ENCODE measurements at regions not wholly inside any gene's neighbourhood (a gene's known extent, or its start where the extent isn't known, plus 50 kb on each side); places are given as distances from the start of the nearest gene placed in this dataset.

- DNase-seq: no peak
These were observed 137.2 kb upstream of the PCBD1 start for GRCh38 chr10:71025535-71025934.

- no peak for DNase-seq
These were observed 139.7 kb upstream of the PCBD1 start for GRCh38 chr10:71028066-71028465.

- no peak for DNase-seq
These were observed 141.1 kb upstream of the PCBD1 start for GRCh38 chr10:71029411-71029892.

- no peak for DNase-seq
These were observed 141.5 kb upstream of the PCBD1 start for GRCh38 chr10:71029907-71030306.

GRCh38 chr10:71031026-71031425 is 142.7 kb upstream of the PCBD1 start:
- no peak for DNase-seq

GRCh38 chr10:71031603-71032002 is 143.2 kb upstream of the PCBD1 start:
- DNase-seq: no peak

GRCh38 chr10:71032887-71033286 is 144.5 kb upstream of the PCBD1 start:
- DNase-seq: no peak

- no peak for DNase-seq
These were observed 145.1 kb upstream of the PCBD1 start for GRCh38 chr10:71033396-71033980.

GRCh38 chr10:71035511-71036296 is 147.3 kb upstream of the PCBD1 start:
- DNase-seq: no peak

- DNase-seq: no peak
These were observed 148.1 kb upstream of the PCBD1 start for GRCh38 chr10:71036297-71036966.

GRCh38 chr10:71038091-71038633 is 149.8 kb upstream of the PCBD1 start:
- DNase-seq: no peak

- no peak for DNase-seq
These were observed 150.6 kb upstream of the PCBD1 start for GRCh38 chr10:71038921-71039320.

- DNase-seq: no peak
These were observed 151.2 kb upstream of the PCBD1 start for GRCh38 chr10:71039551-71039950.

GRCh38 chr10:71040343-71040742 is 152.0 kb upstream of the PCBD1 start:
- no peak for DNase-seq

GRCh38 chr10:71040846-71041605 is 152.7 kb upstream of the PCBD1 start:
- no peak for DNase-seq

GRCh38 chr10:71042216-71042615 is 153.9 kb upstream of the PCBD1 start:
- no peak for DNase-seq

- no peak for DNase-seq
These were observed 154.3 kb upstream of the PCBD1 start for GRCh38 chr10:71042699-71043098.

GRCh38 chr10:71043858-71044257 is 155.5 kb upstream of the PCBD1 start:
- no peak for DNase-seq

GRCh38 chr10:71044720-71045119 is 156.4 kb upstream of the PCBD1 start:
- DNase-seq: no peak

GRCh38 chr10:71045204-71045809 is 156.9 kb upstream of the PCBD1 start:
- no peak for DNase-seq

- no peak for DNase-seq
These were observed 157.6 kb upstream of the PCBD1 start for GRCh38 chr10:71045936-71046335.

GRCh38 chr10:71046747-71047146 is 158.4 kb upstream of the PCBD1 start:
- no peak for DNase-seq

Measured in NCI-H187 (cell line).